Breast epithelium (tissue), 3 donors: ENCODE measurements at regions not wholly inside any gene's neighbourhood (a gene's known extent, or its start where the extent isn't known, plus 50 kb on each side); places are given as distances from the start of the nearest gene placed in this dataset.

Experiments
- POLR2A ChIP-seq: fragments of 450-650 bp; IDR thresholded peaks from one replicate; pipeline ENCODE4 v1.6.1; 2016; ENCODE audit warnings: antibody characterized with exemption, mild to moderate bottlenecking, moderate library complexity
- POLR2AphosphoS5 ChIP-seq, 3 donors: sonication (generic); formaldehyde crosslinking; IDR thresholded peaks; one replicate each; pipeline ENCODE4 v1.6.1; 2017; ENCODE audit warnings: antibody characterized with exemption in 3 of 3
- TF ChIP-seq, protein P1 (sequence below), 3 donors: fragments of 450-650 bp; IDR thresholded peaks; one replicate each; pipeline ENCODE4 v1.5.1; 2016 to 2017; ENCODE audit warnings: antibody characterized with exemption in 3 of 3, mild to moderate bottlenecking in 3 of 3, moderate library complexity in 3 of 3

DNA sequence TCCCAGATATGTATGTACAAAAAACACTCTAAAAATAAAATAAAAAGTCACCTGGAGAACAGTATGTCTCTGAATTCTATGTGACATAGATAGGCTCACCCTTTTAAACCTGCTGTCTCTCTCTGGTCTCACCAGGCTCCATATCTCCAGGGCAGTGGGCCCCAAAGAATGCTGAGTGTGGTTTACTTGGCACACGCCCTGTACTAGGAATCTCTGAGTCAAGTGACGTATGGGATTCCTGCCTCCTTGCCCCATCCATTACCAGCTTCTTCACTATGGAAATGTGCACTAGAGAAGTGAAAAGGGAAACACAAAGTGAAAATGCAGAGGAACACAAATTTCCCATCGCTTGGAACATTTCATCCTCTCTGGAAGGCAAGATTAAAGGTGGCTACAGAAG is 722.2 kb upstream of the TENM4 start:
- TF ChIP-seq, protein P1, sequence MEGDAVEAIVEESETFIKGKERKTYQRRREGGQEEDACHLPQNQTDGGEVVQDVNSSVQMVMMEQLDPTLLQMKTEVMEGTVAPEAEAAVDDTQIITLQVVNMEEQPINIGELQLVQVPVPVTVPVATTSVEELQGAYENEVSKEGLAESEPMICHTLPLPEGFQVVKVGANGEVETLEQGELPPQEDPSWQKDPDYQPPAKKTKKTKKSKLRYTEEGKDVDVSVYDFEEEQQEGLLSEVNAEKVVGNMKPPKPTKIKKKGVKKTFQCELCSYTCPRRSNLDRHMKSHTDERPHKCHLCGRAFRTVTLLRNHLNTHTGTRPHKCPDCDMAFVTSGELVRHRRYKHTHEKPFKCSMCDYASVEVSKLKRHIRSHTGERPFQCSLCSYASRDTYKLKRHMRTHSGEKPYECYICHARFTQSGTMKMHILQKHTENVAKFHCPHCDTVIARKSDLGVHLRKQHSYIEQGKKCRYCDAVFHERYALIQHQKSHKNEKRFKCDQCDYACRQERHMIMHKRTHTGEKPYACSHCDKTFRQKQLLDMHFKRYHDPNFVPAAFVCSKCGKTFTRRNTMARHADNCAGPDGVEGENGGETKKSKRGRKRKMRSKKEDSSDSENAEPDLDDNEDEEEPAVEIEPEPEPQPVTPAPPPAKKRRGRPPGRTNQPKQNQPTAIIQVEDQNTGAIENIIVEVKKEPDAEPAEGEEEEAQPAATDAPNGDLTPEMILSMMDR (IDR thresholded peaks at IDR 0.05): no peak
- TF ChIP-seq POLR2AphosphoS5 (IDR thresholded peaks at IDR 0.05): no peak
- no peak for TF ChIP-seq POLR2A
